KG1 (cell line): ENCODE measurements at regions not wholly inside any gene's neighbourhood (a gene's known extent, or its start where the extent isn't known, plus 50 kb on each side); places are given as distances from the start of the nearest gene placed in this dataset.

ENCODE experiments used
- DNase-seq: peaks from one replicate; lab custom pipeline; 2025; lab: John Stamatoyannopoulos, UW

GRCh38 chr9:107118863-107119624, 164.0 kb upstream of the RAD23B start:
- no peak for DNase-seq

GRCh38 chr9:107119735-107120134, 163.3 kb upstream of the RAD23B start:
- DNase-seq, result no peak

GRCh38 chr9:107123389-107123788, 159.7 kb upstream of the RAD23B start:
- DNase-seq, result no peak

GRCh38 chr9:107127608-107128007, 155.5 kb upstream of the RAD23B start:
- no peak for DNase-seq

- no peak for DNase-seq
Observed at GRCh38 chr9:107131108-107131799, 151.8 kb upstream of the RAD23B start.

- no peak for DNase-seq
Observed at GRCh38 chr9:107136296-107136695, 146.8 kb upstream of the RAD23B start.

- DNase-seq, result no peak
Observed at GRCh38 chr9:107137495-107138202, 145.4 kb upstream of the RAD23B start.

- DNase-seq, result no peak
Observed at GRCh38 chr9:107138261-107138992, 144.7 kb upstream of the RAD23B start.

GRCh38 chr9:107141967-107142366, 141.1 kb upstream of the RAD23B start:
- no peak for DNase-seq

- no peak for DNase-seq
Observed at GRCh38 chr9:107142430-107142829, 140.6 kb upstream of the RAD23B start.

- no peak for DNase-seq
Observed at GRCh38 chr9:107142896-107143603, 140.0 kb upstream of the RAD23B start.

- no peak for DNase-seq
Observed at GRCh38 chr9:107144475-107144874, 138.6 kb upstream of the RAD23B start.

GRCh38 chr9:107147134-107147533, 135.9 kb upstream of the RAD23B start:
- DNase-seq, result no peak

- DNase-seq, result no peak
Observed at GRCh38 chr9:107148216-107148615, 134.9 kb upstream of the RAD23B start.

GRCh38 chr9:107149756-107150155, 133.3 kb upstream of the RAD23B start:
- DNase-seq, result no peak

- DNase-seq, result no peak
Observed at GRCh38 chr9:107153336-107153735, 129.7 kb upstream of the RAD23B start.

GRCh38 chr9:107154291-107154690, 128.8 kb upstream of the RAD23B start:
- DNase-seq, result no peak

- no peak for DNase-seq
Observed at GRCh38 chr9:107154766-107155165, 128.3 kb upstream of the RAD23B start.

GRCh38 chr9:107155244-107155817, 127.7 kb upstream of the RAD23B start:
- DNase-seq, result no peak

GRCh38 chr9:107158321-107158720, 124.8 kb upstream of the RAD23B start:
- DNase-seq, result no peak

- no peak for DNase-seq
Observed at GRCh38 chr9:107161338-107161737, 121.7 kb upstream of the RAD23B start.
